ENCODE measurements at regions not wholly inside any gene's neighbourhood (a gene's known extent, or its start where the extent isn't known, plus 50 kb on each side); places are given as distances from the start of the nearest gene placed in this dataset.

GRCh38 chr12:46959502-46959901, 119.9 kb upstream of the PCED1B start:
- TF ChIP-seq CTCF (IDR thresholded peaks at IDR 0.05) (no peak), POLR2AphosphoS5 (IDR thresholded peaks at IDR 0.05) (no peak), POLR2A (IDR thresholded peaks at IDR 0.05; ENCODE audit: low read depth) (no peak), EP300 (IDR thresholded peaks at IDR 0.05) (no peak)

All from esophagus muscularis mucosa (tissue), 4 donors.